Glutamatergic neuron (in vitro differentiated cells): ENCODE measurements at regions not wholly inside any gene's neighbourhood (a gene's known extent, or its start where the extent isn't known, plus 50 kb on each side); places are given as distances from the start of the nearest gene placed in this dataset.

Experiments used
- DNase-seq: peaks from one replicate; pipeline ENCODE4 v3.0.0; 2022
- H3K27ac Mint-ChIP-seq: one replicate; pipeline ENCODE4 v1.8.0; 2020; ENCODE audit warnings: mild to moderate bottlenecking, mixed read lengths, inconsistent platforms; ENCODE audit not compliant: unreplicated experiment
- H3K27me3 Mint-ChIP-seq: one replicate; pipeline ENCODE4 v1.8.0; 2020; ENCODE audit warnings: mild to moderate bottlenecking, moderate library complexity, mixed read lengths, inconsistent platforms; ENCODE audit not compliant: unreplicated experiment
- H3K36me3 Mint-ChIP-seq: one replicate; pipeline ENCODE4 v1.8.0; 2020; ENCODE audit warnings: mild to moderate bottlenecking, mixed read lengths, inconsistent platforms; ENCODE audit not compliant: unreplicated experiment
- H3K4me1 Mint-ChIP-seq: one replicate; pipeline ENCODE4 v1.8.0; 2020; ENCODE audit warnings: mild to moderate bottlenecking, low read depth, mixed read lengths, inconsistent platforms; ENCODE audit not compliant: unreplicated experiment
- H3K4me3 Mint-ChIP-seq: one replicate; pipeline ENCODE4 v1.8.0; 2020; ENCODE audit warnings: mild to moderate bottlenecking, mixed read lengths, inconsistent platforms; ENCODE audit not compliant: unreplicated experiment
- H3K9me3 Mint-ChIP-seq: one replicate; pipeline ENCODE4 v1.8.0; 2020; ENCODE audit warnings: mild to moderate bottlenecking, moderate library complexity, mixed read lengths, inconsistent platforms; ENCODE audit not compliant: unreplicated experiment
- TF ChIP-seq, protein P1 (sequence below): fragments of 200-600 bp; sonication (generic); IDR thresholded peaks from one replicate; pipeline ENCODE4 v1.5.0; 2021; ENCODE audit not compliant: partially characterized antibody, unreplicated experiment

DNA sequence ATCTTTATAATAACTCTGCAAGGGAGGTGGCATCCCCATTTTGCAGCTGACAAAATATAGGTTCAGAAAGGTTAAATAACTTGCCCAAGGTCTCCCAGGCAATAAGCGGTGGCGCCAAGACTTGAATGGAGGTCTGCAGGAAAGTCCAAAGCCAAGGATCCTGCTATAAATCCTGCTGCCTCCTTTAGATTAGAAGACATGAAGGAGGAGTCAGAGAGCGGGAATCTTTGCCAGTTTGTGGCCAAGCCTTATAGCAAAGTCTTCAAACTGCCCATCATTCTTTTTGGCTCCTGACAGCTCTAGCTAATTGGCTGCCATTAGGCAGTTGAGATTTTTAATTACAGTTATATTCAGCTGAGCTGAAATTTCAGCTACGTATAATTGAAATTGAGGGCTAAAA, 114.3 kb downstream of the C1D start:
- Mint-ChIP-seq H3K4me3 (no peak overlapping the region), H3K27me3 (peaks cover 3% of the 10 kb centered on the region), H3K9me3 (no peaks in the 10 kb centered on the region), H3K36me3 (peaks cover under 1% of the 10 kb centered on the region), H3K4me1 (no peaks in the 10 kb centered on the region), H3K27ac (no peak overlapping the region)
- TF ChIP-seq, protein P1, sequence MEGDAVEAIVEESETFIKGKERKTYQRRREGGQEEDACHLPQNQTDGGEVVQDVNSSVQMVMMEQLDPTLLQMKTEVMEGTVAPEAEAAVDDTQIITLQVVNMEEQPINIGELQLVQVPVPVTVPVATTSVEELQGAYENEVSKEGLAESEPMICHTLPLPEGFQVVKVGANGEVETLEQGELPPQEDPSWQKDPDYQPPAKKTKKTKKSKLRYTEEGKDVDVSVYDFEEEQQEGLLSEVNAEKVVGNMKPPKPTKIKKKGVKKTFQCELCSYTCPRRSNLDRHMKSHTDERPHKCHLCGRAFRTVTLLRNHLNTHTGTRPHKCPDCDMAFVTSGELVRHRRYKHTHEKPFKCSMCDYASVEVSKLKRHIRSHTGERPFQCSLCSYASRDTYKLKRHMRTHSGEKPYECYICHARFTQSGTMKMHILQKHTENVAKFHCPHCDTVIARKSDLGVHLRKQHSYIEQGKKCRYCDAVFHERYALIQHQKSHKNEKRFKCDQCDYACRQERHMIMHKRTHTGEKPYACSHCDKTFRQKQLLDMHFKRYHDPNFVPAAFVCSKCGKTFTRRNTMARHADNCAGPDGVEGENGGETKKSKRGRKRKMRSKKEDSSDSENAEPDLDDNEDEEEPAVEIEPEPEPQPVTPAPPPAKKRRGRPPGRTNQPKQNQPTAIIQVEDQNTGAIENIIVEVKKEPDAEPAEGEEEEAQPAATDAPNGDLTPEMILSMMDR, result no peak
- DNase-seq, result no peak

DNA sequence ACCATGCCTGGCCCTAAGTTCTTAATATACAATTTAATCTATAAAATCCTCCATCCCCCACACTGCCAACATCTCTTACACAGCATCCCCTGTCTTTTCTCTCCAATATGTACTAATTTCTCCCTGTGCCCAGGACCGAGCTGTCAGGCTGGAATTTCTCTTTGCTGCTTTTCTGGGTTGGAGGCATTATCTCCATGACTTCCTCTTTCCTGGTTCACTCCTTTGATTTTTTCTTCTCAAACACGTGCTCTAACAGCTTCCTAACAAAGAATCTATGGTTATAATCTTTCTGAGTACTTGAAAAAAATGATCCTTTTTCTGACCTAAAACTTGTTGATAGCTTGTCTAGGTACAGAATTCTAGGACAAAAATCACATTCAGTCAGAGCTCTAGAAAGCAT, 112.8 kb downstream of the C1D start:
- H3K4me1 Mint-ChIP-seq, result no peaks in the 10 kb centered on the region
- H3K27ac Mint-ChIP-seq, result no peak overlapping the region
- TF ChIP-seq, protein P1, result no peak
- H3K36me3 Mint-ChIP-seq, result no peaks in the 10 kb centered on the region
- no peaks in the 10 kb centered on the region for H3K9me3 Mint-ChIP-seq
- no peak overlapping the region for H3K4me3 Mint-ChIP-seq
- no peak for DNase-seq
- peaks cover 2% of the 10 kb centered on the region for H3K27me3 Mint-ChIP-seq

DNA sequence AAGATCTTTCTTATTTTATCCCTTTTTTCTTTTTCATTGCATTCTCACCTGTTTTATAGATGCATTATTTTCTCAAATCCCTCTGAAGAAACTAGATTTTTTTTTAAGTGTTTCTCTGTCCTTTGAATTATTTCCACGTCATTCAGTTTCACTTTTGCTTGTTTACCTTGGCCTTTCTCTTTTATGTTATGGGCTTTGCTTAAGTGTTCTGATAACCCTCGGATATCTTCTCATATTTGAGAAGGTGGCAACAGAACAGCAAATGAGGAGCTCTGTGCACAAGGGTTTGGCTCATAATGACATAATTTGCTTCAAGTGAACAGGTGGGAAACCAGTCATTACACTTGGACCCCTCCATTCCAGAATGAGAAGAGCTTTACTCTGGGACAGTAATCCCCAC, 111.9 kb downstream of the C1D start:
- H3K4me1 Mint-ChIP-seq, result no peaks in the 10 kb centered on the region
- no peak for DNase-seq
- no peak overlapping the region for H3K4me3 Mint-ChIP-seq
- no peaks in the 10 kb centered on the region for H3K36me3 Mint-ChIP-seq
- H3K9me3 Mint-ChIP-seq, result no peaks in the 10 kb centered on the region
- no peak overlapping the region for H3K27ac Mint-ChIP-seq
- TF ChIP-seq, protein P1, result no peak
- H3K27me3 Mint-ChIP-seq, result peaks cover 2% of the 10 kb centered on the region

DNA sequence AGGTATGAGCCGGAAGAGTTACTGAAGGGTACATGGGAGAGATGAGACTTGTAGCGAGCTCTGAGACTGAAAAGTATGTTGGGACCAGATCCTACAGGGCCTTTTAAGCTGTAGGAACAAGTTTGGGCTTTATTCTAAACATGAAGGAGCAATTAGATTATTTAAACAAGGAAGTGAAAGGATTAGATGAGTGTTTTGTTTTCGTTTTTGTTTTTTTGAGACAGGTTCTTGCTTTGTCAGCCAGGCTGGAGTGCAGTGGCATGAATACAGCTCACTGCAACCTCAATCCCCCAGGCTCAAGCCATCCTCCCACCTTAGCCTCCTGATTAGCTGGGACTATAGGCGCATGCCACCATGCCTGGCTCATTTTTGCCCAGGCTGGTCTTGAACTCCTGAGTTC, 110.7 kb downstream of the C1D start:
- H3K4me3 Mint-ChIP-seq, result no peak overlapping the region

DNA sequence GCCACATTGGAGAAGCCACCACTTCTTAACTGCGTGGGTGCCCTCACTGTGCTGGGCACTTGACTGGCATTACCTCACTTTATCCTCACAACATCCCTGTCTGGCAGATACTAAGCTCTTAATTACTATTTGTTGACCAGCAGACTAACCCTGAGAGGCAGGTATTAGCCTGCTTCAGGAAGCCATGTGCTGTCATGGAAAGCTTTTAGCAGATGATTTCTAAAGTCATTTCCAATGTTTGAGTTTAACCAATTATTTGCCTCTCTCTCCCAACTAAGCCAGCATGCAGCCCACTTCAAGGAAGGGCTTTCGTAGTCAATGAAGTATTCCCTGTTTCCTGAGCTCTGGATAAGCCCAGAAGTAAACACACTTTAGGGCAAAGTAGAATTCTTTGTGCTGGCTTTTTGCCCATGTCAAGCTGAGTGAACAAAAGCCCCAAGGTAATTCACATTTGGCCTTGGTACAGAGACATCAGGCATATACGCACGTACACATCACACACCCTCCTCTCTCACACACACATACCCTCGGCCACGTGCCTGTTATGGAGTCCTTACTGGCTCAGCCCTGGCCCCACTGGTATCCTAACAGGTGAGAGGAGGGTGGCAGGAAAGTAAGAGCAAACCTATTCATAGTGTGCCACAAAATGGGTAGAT, 108.6 kb downstream of the C1D start:
- Mint-ChIP-seq H3K27ac (no peak overlapping the region), H3K4me3 (no peak overlapping the region)

More for the DNA sequence above, 110.7 kb downstream of the C1D start:
- H3K27me3 Mint-ChIP-seq, result no peaks in the 10 kb centered on the region
- TF ChIP-seq, protein P1, result no peak
- H3K36me3 Mint-ChIP-seq, result no peaks in the 10 kb centered on the region
- no peaks in the 10 kb centered on the region for H3K9me3 Mint-ChIP-seq
- no peaks in the 10 kb centered on the region for H3K4me1 Mint-ChIP-seq
- H3K27ac Mint-ChIP-seq, result no peak overlapping the region
- DNase-seq, result no peak

More for the DNA sequence above, 108.6 kb downstream of the C1D start:
- TF ChIP-seq, protein P1, result no peak
- Mint-ChIP-seq H3K4me1 (no peaks in the 10 kb centered on the region), H3K27me3 (no peaks in the 10 kb centered on the region), H3K9me3 (no peaks in the 10 kb centered on the region), H3K36me3 (no peaks in the 10 kb centered on the region)
- DNase-seq, result no peak
